ENCODE measurements at regions not wholly inside any gene's neighbourhood (a gene's known extent, or its start where the extent isn't known, plus 50 kb on each side); places are given as distances from the start of the nearest gene placed in this dataset.

GRCh38 chr15:52626671-52627369 is 52.4 kb downstream of the ATOSA start:
- Histone ChIP-seq H3K27ac (no peak overlapping the region), H3K9me3 (no peaks in the 10 kb centered on the region), H3K4me3 (no peak overlapping the region), H3K36me3 (peaks cover 9 to 80% (median 68%) of the 10 kb centered on the region in 4 donors), H3K27me3 (no peaks in the 10 kb centered on the region), H3K4me1 (peaks cover 0 to 5% (median 0%) of the 10 kb centered on the region in 4 donors)
- no peak for DNase-seq
- intact Hi-C loops (cut with DNase I; ENCODE audit: low total_unique reads) = no loop called here
- no peak for TF ChIP-seq POLR2A (IDR thresholded peaks at IDR 0.05)
- TF ChIP-seq CTCF (IDR thresholded peaks at IDR 0.05) = no peak
- 92 to 97% (median 94%) methylated on average over 3 of the region's 3 CpGs for WGBS, 5 donors

- Histone ChIP-seq H3K36me3 (peaks cover 9 to 83% (median 80%) of the 10 kb centered on the region in 4 donors), H3K4me3 (no peak overlapping the region), H3K9me3 (no peaks in the 10 kb centered on the region), H3K27me3 (no peaks in the 10 kb centered on the region), H3K27ac (no peak overlapping the region), H3K4me1 (no peaks in the 10 kb centered on the region)
- TF ChIP-seq POLR2A (IDR thresholded peaks at IDR 0.05) = no peak
- intact Hi-C loops (cut with DNase I; ENCODE audit: low total_unique reads) = no loop called here
- 88 to 97% (median 89%) methylated on average over 1 of the region's 1 CpG for WGBS, 5 donors
- no peak for DNase-seq
These were observed 54.9 kb downstream of the ATOSA start for GRCh38 chr15:52624262-52624661.

- DNase-seq = no peak
- H3K27ac ChIP-seq = no peak overlapping the region
- no peak for TF ChIP-seq CTCF (IDR thresholded peaks at IDR 0.05)
- TF ChIP-seq POLR2AphosphoS5 (IDR thresholded peaks at IDR 0.05) = no peak
- TF ChIP-seq POLR2A (IDR thresholded peaks at IDR 0.05) = no peak
- TF ChIP-seq EP300 (IDR thresholded peaks at IDR 0.05) = no peak
- WGBS, 5 donors = 90 to 100% (median 92%) methylated on average over 4 of the region's 4 CpGs
- no peaks in the 10 kb centered on the region for H3K4me1 ChIP-seq
- peaks cover 9 to 87% (median 86%) of the 10 kb centered on the region in 4 donors for H3K36me3 ChIP-seq
- intact Hi-C loops (cut with DNase I; ENCODE audit: low total_unique reads) = no loop called here
- no peaks in the 10 kb centered on the region for H3K27me3 ChIP-seq
- H3K9me3 ChIP-seq = no peaks in the 10 kb centered on the region
- H3K4me3 ChIP-seq = no peak overlapping the region
These were observed 54.0 kb upstream of the ARPP19 start for GRCh38 chr15:52622791-52623190.

GRCh38 chr15:52620496-52620895 is 51.7 kb upstream of the ARPP19 start:
- 84 to 87% (median 86%) methylated on average over 4 of the region's 4 CpGs for WGBS, 5 donors
- no peaks in the 10 kb centered on the region for H3K4me1 ChIP-seq
- peaks cover 9 to 86% (median 83%) of the 10 kb centered on the region in 4 donors for H3K36me3 ChIP-seq
- H3K9me3 ChIP-seq = no peaks in the 10 kb centered on the region
- no peak for DNase-seq
- intact Hi-C loops (cut with DNase I; ENCODE audit: low total_unique reads) = no loop called here
- H3K27me3 ChIP-seq = no peaks in the 10 kb centered on the region
- no peak overlapping the region for H3K4me3 ChIP-seq
- H3K27ac ChIP-seq = no peak overlapping the region
- TF ChIP-seq POLR2A (IDR thresholded peaks at IDR 0.05) (no peak), POLR2AphosphoS5 (IDR thresholded peaks at IDR 0.05) (no peak), EP300 (IDR thresholded peaks at IDR 0.05) (no peak), CTCF (IDR thresholded peaks at IDR 0.05) (no peak)

Measured in stomach (tissue), 8 donors.